Suprapubic skin (tissue), 4 donors: ENCODE measurements at regions not wholly inside any gene's neighbourhood (a gene's known extent, or its start where the extent isn't known, plus 50 kb on each side); places are given as distances from the start of the nearest gene placed in this dataset.

ENCODE experiments used
- CTCF ChIP-seq, 2 donors: fragments of 200-600 bp in 1 of 2; fragments of 450-650 bp in 1 of 2; sonication (generic) in 1 of 2; IDR thresholded peaks; one replicate each; pipeline ENCODE4 v1.5.1; 2016 to 2019; ENCODE audit warnings: antibody characterized with exemption in 2 of 2, mild to moderate bottlenecking in 1 of 2, moderate library complexity in 1 of 2
- EP300 ChIP-seq: sonication (generic); formaldehyde crosslinking; IDR thresholded peaks from one replicate; pipeline ENCODE4 v1.6.1; 2017; ENCODE audit warnings: antibody characterized with exemption
- POLR2A ChIP-seq, 2 donors: fragments of 450-650 bp; IDR thresholded peaks; one replicate each; pipeline ENCODE4 v1.6.1; 2017; ENCODE audit warnings: antibody characterized with exemption in 2 of 2, mild to moderate bottlenecking in 2 of 2, moderate library complexity in 2 of 2
- POLR2AphosphoS5 ChIP-seq, 3 donors: sonication (generic); formaldehyde crosslinking; IDR thresholded peaks; one replicate each; pipeline ENCODE4 v1.6.1; 2017; ENCODE audit warnings: antibody characterized with exemption in 3 of 3

GRCh38 chr15:97013491-97013890 lies 683.0 kb downstream of the NR2F2 start:
- TF ChIP-seq CTCF (IDR thresholded peaks at IDR 0.05): no peak
- no peak for TF ChIP-seq POLR2A (IDR thresholded peaks at IDR 0.05)
- TF ChIP-seq EP300: no peak
- no peak for TF ChIP-seq POLR2AphosphoS5 (IDR thresholded peaks at IDR 0.05)
